ENCODE measurements at regions not wholly inside any gene's neighbourhood (a gene's known extent, or its start where the extent isn't known, plus 50 kb on each side); places are given as distances from the start of the nearest gene placed in this dataset.
"Not testable (repeated sequence)": the region's sequence is repeated elsewhere in the genome, so short reads cannot be mapped to it uniquely, and the experiment has no call there.

- not testable (repeated sequence) for DNase-seq (ENCODE audit: low read depth in 2 of 2, low spot score in 1 of 2)
Measured at GRCh38 chr6:120930500-120930899, 403.8 kb downstream of the TBC1D32 start.

- DNase-seq (ENCODE audit: low read depth in 2 of 2, low spot score in 1 of 2): no peak
Measured at GRCh38 chr6:120924214-120924613, 410.1 kb downstream of the TBC1D32 start.

GRCh38 chr6:120918137-120918536, 416.1 kb downstream of the TBC1D32 start:
- no peak for DNase-seq (ENCODE audit: low read depth in 2 of 2, low spot score in 1 of 2)

- DNase-seq (ENCODE audit: low read depth in 2 of 2, low spot score in 1 of 2): no peak
Measured at GRCh38 chr6:120916844-120917243, 417.4 kb downstream of the TBC1D32 start.

- DNase-seq (ENCODE audit: low read depth in 2 of 2, low spot score in 1 of 2): no peak
Measured at GRCh38 chr6:120913486-120913885, 420.8 kb downstream of the TBC1D32 start.

GRCh38 chr6:120908767-120909166, 425.5 kb downstream of the TBC1D32 start:
- no peak for DNase-seq (ENCODE audit: low read depth in 2 of 2, low spot score in 1 of 2)

- no peak for DNase-seq (ENCODE audit: low read depth in 2 of 2, low spot score in 1 of 2)
Measured at GRCh38 chr6:120903836-120904235, 430.4 kb downstream of the TBC1D32 start.

GRCh38 chr6:120899932-120900331, 434.3 kb downstream of the TBC1D32 start:
- no peak for DNase-seq (ENCODE audit: low read depth in 2 of 2, low spot score in 1 of 2)

GRCh38 chr6:120894077-120894476, 440.2 kb downstream of the TBC1D32 start:
- DNase-seq (ENCODE audit: low read depth in 2 of 2, low spot score in 1 of 2): no peak

GRCh38 chr6:120876931-120877330, 457.3 kb downstream of the TBC1D32 start:
- no peak for DNase-seq (ENCODE audit: low read depth in 2 of 2, low spot score in 1 of 2)

- no peak for DNase-seq (ENCODE audit: low read depth in 2 of 2, low spot score in 1 of 2)
Measured at GRCh38 chr6:120876424-120876823, 457.9 kb downstream of the TBC1D32 start.

GRCh38 chr6:120875900-120876299, 458.4 kb downstream of the TBC1D32 start:
- no peak for DNase-seq (ENCODE audit: low read depth in 2 of 2, low spot score in 1 of 2)

- no peak for DNase-seq (ENCODE audit: low read depth in 2 of 2, low spot score in 1 of 2)
Measured at GRCh38 chr6:120874422-120874821, 459.9 kb downstream of the TBC1D32 start.

GRCh38 chr6:120873125-120873865, 461.0 kb downstream of the TBC1D32 start:
- DNase-seq (ENCODE audit: low read depth in 2 of 2, low spot score in 1 of 2): no peak

- no peak for DNase-seq (ENCODE audit: low read depth in 2 of 2, low spot score in 1 of 2)
Measured at GRCh38 chr6:120872262-120872578, 462.1 kb downstream of the TBC1D32 start.

- no peak for DNase-seq (ENCODE audit: low read depth in 2 of 2, low spot score in 1 of 2)
Measured at GRCh38 chr6:120871416-120872261, 462.6 kb downstream of the TBC1D32 start.

GRCh38 chr6:120869397-120869796, 464.9 kb downstream of the TBC1D32 start:
- DNase-seq (ENCODE audit: low read depth in 2 of 2, low spot score in 1 of 2): no peak

GRCh38 chr6:120857422-120857821, 476.9 kb downstream of the TBC1D32 start:
- DNase-seq (ENCODE audit: low read depth in 2 of 2, low spot score in 1 of 2): no peak

- no peak for DNase-seq (ENCODE audit: low read depth in 2 of 2, low spot score in 1 of 2)
Measured at GRCh38 chr6:120854583-120854982, 479.7 kb downstream of the TBC1D32 start.

- no peak for DNase-seq (ENCODE audit: low read depth in 2 of 2, low spot score in 1 of 2)
Measured at GRCh38 chr6:120853489-120853888, 480.8 kb downstream of the TBC1D32 start.

GRCh38 chr6:120852293-120852849, 481.9 kb downstream of the TBC1D32 start:
- DNase-seq (ENCODE audit: low read depth in 2 of 2, low spot score in 1 of 2): no peak

GRCh38 chr6:120826253-120826652, 508.0 kb downstream of the TBC1D32 start:
- DNase-seq (ENCODE audit: low read depth in 2 of 2, low spot score in 1 of 2): no peak
